HEK293 (cell line): ENCODE measurements at regions not wholly inside any gene's neighbourhood (a gene's known extent, or its start where the extent isn't known, plus 50 kb on each side); places are given as distances from the start of the nearest gene placed in this dataset.

Experiments
- ATF2 ChIP-seq: fragments of 450-650 bp; formaldehyde crosslinking; IDR thresholded peaks from 2 replicates; pipeline ENCODE4 v1.5.1; 2016; ENCODE audit warnings: missing biosample characterization, missing genetic modification characterization, low read depth
- REPIN1 ChIP-seq: fragments of 450-650 bp; formaldehyde crosslinking; IDR thresholded peaks from 2 replicates; pipeline ENCODE4 v1.5.1; 2017; ENCODE audit warnings: missing biosample characterization, missing genetic modification characterization, low read depth
- TCF7L2 ChIP-seq: IDR thresholded peaks from 2 replicates; pipeline ENCODE4 v1.6.1; 2011; ENCODE audit warnings: low read depth, mild to moderate bottlenecking, inconsistent platforms, low read length, moderate library complexity, borderline replicate concordance
- ZBTB20 ChIP-seq: fragments of 450-650 bp; formaldehyde crosslinking; IDR thresholded peaks from 2 replicates; pipeline ENCODE4 v1.5.1; 2016; ENCODE audit warnings: missing biosample characterization, missing genetic modification characterization
- ZNF140 ChIP-seq: fragments of 450-650 bp; formaldehyde crosslinking; IDR thresholded peaks from 2 replicates; pipeline ENCODE4 v1.5.1; 2016; ENCODE audit warnings: missing biosample characterization, missing genetic modification characterization
- TF ChIP-seq, protein P1 (sequence below): fragments of 450-650 bp; formaldehyde crosslinking; IDR thresholded peaks from 2 replicates; pipeline ENCODE4 v1.5.1; 2016; ENCODE audit warnings: missing biosample characterization, missing genetic modification characterization
- TF ChIP-seq, protein P2 (sequence below): fragments of 450-650 bp; formaldehyde crosslinking; IDR thresholded peaks from 2 replicates; pipeline ENCODE4 v1.5.1; 2016; ENCODE audit warnings: missing biosample characterization, missing genetic modification characterization, borderline replicate concordance
- TF ChIP-seq, protein P3 (sequence below): fragments of 450-650 bp; formaldehyde crosslinking; IDR thresholded peaks from 2 replicates; pipeline ENCODE4 v1.5.1; 2016; ENCODE audit warnings: missing biosample characterization, missing genetic modification characterization, low read depth
- TF ChIP-seq, protein P4 (sequence below): fragments of 450-650 bp; formaldehyde crosslinking; IDR thresholded peaks from 2 replicates; pipeline ENCODE4 v1.5.1; 2016; ENCODE audit warnings: missing biosample characterization, missing genetic modification characterization

DNA sequence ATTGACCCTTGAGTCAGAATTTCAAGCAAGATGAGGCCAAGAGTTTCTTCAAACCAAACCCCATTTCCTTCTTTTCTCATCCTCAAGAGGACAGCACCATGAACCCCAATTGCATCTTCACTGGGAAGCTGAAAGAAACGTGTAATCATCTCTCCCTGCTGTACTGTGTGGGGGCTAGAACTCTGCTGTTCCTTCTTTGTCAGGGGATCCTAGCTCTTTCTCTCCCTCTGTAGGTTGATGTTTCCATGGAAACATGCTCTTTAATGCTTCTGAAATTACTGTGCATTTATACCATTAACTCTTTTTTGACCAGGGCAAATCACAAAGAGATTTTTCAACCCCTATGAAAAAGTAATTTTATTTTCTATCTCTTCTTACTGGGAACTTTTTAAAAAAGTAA, 295.1 kb downstream of the GRIN2B start:
- TF ChIP-seq, protein P1, sequence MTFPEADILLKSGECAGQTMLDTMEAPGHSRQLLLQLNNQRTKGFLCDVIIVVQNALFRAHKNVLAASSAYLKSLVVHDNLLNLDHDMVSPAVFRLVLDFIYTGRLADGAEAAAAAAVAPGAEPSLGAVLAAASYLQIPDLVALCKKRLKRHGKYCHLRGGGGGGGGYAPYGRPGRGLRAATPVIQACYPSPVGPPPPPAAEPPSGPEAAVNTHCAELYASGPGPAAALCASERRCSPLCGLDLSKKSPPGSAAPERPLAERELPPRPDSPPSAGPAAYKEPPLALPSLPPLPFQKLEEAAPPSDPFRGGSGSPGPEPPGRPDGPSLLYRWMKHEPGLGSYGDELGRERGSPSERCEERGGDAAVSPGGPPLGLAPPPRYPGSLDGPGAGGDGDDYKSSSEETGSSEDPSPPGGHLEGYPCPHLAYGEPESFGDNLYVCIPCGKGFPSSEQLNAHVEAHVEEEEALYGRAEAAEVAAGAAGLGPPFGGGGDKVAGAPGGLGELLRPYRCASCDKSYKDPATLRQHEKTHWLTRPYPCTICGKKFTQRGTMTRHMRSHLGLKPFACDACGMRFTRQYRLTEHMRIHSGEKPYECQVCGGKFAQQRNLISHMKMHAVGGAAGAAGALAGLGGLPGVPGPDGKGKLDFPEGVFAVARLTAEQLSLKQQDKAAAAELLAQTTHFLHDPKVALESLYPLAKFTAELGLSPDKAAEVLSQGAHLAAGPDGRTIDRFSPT, result no peak
- TF ChIP-seq, protein P2, sequence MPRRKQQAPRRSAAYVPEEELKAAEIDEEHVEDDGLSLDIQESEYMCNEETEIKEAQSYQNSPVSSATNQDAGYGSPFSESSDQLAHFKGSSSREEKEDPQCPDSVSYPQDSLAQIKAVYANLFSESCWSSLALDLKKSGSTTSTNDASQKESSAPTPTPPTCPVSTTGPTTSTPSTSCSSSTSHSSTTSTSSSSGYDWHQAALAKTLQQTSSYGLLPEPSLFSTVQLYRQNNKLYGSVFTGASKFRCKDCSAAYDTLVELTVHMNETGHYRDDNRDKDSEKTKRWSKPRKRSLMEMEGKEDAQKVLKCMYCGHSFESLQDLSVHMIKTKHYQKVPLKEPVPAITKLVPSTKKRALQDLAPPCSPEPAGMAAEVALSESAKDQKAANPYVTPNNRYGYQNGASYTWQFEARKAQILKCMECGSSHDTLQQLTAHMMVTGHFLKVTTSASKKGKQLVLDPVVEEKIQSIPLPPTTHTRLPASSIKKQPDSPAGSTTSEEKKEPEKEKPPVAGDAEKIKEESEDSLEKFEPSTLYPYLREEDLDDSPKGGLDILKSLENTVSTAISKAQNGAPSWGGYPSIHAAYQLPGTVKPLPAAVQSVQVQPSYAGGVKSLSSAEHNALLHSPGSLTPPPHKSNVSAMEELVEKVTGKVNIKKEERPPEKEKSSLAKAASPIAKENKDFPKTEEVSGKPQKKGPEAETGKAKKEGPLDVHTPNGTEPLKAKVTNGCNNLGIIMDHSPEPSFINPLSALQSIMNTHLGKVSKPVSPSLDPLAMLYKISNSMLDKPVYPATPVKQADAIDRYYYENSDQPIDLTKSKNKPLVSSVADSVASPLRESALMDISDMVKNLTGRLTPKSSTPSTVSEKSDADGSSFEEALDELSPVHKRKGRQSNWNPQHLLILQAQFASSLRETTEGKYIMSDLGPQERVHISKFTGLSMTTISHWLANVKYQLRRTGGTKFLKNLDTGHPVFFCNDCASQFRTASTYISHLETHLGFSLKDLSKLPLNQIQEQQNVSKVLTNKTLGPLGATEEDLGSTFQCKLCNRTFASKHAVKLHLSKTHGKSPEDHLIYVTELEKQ (tag by site-specific recombination), result no peak
- no peak for TF ChIP-seq ATF2 (tag by site-specific recombination)
- TF ChIP-seq ZNF140 (tag by site-specific recombination), result no peak
- TF ChIP-seq ZBTB20 (tag by site-specific recombination), result no peak
- no peak for TF ChIP-seq REPIN1 (tag by site-specific recombination)
- TF ChIP-seq TCF7L2, result no peak
- TF ChIP-seq, protein P3, sequence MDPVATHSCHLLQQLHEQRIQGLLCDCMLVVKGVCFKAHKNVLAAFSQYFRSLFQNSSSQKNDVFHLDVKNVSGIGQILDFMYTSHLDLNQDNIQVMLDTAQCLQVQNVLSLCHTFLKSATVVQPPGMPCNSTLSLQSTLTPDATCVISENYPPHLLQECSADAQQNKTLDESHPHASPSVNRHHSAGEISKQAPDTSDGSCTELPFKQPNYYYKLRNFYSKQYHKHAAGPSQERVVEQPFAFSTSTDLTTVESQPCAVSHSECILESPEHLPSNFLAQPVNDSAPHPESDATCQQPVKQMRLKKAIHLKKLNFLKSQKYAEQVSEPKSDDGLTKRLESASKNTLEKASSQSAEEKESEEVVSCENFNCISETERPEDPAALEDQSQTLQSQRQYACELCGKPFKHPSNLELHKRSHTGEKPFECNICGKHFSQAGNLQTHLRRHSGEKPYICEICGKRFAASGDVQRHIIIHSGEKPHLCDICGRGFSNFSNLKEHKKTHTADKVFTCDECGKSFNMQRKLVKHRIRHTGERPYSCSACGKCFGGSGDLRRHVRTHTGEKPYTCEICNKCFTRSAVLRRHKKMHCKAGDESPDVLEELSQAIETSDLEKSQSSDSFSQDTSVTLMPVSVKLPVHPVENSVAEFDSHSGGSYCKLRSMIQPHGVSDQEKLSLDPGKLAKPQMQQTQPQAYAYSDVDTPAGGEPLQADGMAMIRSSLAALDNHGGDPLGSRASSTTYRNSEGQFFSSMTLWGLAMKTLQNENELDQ (tag by site-specific recombination), result no peak
- TF ChIP-seq, protein P4, sequence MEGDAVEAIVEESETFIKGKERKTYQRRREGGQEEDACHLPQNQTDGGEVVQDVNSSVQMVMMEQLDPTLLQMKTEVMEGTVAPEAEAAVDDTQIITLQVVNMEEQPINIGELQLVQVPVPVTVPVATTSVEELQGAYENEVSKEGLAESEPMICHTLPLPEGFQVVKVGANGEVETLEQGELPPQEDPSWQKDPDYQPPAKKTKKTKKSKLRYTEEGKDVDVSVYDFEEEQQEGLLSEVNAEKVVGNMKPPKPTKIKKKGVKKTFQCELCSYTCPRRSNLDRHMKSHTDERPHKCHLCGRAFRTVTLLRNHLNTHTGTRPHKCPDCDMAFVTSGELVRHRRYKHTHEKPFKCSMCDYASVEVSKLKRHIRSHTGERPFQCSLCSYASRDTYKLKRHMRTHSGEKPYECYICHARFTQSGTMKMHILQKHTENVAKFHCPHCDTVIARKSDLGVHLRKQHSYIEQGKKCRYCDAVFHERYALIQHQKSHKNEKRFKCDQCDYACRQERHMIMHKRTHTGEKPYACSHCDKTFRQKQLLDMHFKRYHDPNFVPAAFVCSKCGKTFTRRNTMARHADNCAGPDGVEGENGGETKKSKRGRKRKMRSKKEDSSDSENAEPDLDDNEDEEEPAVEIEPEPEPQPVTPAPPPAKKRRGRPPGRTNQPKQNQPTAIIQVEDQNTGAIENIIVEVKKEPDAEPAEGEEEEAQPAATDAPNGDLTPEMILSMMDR, result no peak
